ENCODE measurements at regions not wholly inside any gene's neighbourhood (a gene's known extent, or its start where the extent isn't known, plus 50 kb on each side); places are given as distances from the start of the nearest gene placed in this dataset.

- TF ChIP-seq RARB (CRISPR knock-in tag; IDR thresholded peaks at IDR 0.05) (no peak), POLR2AphosphoS2 (conservative IDR thresholded peaks at IDR 0.05; ENCODE audit: low read length) (no peak), ESRRA (IDR thresholded peaks at IDR 0.05; ENCODE audit: borderline replicate concordance, low read length) (no peak), CEBPB (IDR thresholded peaks at IDR 0.05) (no peak)
- TF ChIP-seq, protein P1, sequence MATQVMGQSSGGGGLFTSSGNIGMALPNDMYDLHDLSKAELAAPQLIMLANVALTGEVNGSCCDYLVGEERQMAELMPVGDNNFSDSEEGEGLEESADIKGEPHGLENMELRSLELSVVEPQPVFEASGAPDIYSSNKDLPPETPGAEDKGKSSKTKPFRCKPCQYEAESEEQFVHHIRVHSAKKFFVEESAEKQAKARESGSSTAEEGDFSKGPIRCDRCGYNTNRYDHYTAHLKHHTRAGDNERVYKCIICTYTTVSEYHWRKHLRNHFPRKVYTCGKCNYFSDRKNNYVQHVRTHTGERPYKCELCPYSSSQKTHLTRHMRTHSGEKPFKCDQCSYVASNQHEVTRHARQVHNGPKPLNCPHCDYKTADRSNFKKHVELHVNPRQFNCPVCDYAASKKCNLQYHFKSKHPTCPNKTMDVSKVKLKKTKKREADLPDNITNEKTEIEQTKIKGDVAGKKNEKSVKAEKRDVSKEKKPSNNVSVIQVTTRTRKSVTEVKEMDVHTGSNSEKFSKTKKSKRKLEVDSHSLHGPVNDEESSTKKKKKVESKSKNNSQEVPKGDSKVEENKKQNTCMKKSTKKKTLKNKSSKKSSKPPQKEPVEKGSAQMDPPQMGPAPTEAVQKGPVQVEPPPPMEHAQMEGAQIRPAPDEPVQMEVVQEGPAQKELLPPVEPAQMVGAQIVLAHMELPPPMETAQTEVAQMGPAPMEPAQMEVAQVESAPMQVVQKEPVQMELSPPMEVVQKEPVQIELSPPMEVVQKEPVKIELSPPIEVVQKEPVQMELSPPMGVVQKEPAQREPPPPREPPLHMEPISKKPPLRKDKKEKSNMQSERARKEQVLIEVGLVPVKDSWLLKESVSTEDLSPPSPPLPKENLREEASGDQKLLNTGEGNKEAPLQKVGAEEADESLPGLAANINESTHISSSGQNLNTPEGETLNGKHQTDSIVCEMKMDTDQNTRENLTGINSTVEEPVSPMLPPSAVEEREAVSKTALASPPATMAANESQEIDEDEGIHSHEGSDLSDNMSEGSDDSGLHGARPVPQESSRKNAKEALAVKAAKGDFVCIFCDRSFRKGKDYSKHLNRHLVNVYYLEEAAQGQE (IDR thresholded peaks at IDR 0.05), result no peak
- TF ChIP-seq, protein P2, sequence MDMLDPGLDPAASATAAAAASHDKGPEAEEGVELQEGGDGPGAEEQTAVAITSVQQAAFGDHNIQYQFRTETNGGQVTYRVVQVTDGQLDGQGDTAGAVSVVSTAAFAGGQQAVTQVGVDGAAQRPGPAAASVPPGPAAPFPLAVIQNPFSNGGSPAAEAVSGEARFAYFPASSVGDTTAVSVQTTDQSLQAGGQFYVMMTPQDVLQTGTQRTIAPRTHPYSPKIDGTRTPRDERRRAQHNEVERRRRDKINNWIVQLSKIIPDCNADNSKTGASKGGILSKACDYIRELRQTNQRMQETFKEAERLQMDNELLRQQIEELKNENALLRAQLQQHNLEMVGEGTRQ (IDR thresholded peaks at IDR 0.05), result no peak
Measured at GRCh38 chr6:79780881-79781280, 149.8 kb downstream of the SH3BGRL2 start (continued).

DNA sequence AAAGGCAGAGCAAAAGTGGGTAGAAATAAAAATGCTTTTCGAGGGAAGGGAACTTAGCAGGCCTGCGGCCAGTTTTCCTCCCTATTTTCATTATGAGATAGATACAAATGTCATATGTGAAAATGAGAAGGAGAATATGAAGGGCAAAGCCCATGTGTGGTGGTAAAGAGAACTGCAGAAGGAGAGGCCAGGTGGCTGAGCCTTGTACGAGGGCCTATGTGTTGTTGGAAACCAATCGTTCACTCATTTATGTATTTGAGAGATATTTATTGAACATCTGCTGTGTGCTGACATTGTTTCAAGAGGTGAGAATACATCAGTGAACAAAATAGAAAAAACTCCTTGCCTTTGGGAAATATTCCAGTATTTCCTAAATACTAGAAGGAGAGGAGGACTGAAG, 147.7 kb downstream of the SH3BGRL2 start:
- Histone ChIP-seq H3K4me3 (no peak overlapping the region), H3K9me3 (no peaks in the 10 kb centered on the region), H3K4me2 (no peak overlapping the region), H3K27ac (no peak overlapping the region), H3K4me1 (no peaks in the 10 kb centered on the region)
- ChIA-PET POLR2A (no interaction called here), CTCF (interaction anchor here (0.7 to 1.8 kb wide), 12 partner anchors 8 to 174 kb away, joined by 3 to 5 read pairs (median 3); no protein-coding TSS in a partner anchor)
- TF ChIP-seq HOXB5 (CRISPR knock-in tag; IDR thresholded peaks at IDR 0.05), result no peak
- TF ChIP-seq EHMT2 (IDR thresholded peaks at IDR 0.05; ENCODE audit: low read depth), result no peak
- TF ChIP-seq CBX8 (IDR thresholded peaks at IDR 0.05), result no peak
- no peak for TF ChIP-seq CHD2 (IDR thresholded peaks at IDR 0.05; ENCODE audit: low read length, partially characterized antibody)
- no peak for TF ChIP-seq FOSL2 (IDR thresholded peaks at IDR 0.05)
- TF ChIP-seq FOSL2 (CRISPR knock-in tag; IDR thresholded peaks at IDR 0.05), result no peak
- no peak for TF ChIP-seq GATA3 (IDR thresholded peaks at IDR 0.05; ENCODE audit: borderline replicate concordance)
- no peak for TF ChIP-seq RNF2 (IDR thresholded peaks at IDR 0.05; ENCODE audit: borderline replicate concordance, low read depth)
- no peak for TF ChIP-seq HDAC2 (IDR thresholded peaks at IDR 0.05)
- no peak for TF ChIP-seq PHF8 (IDR thresholded peaks at IDR 0.05; ENCODE audit: borderline replicate concordance, low read depth)
- no peak for TF ChIP-seq MAZ (IDR thresholded peaks at IDR 0.05; ENCODE audit: borderline replicate concordance, low read depth, low read length)
- TF ChIP-seq ZC3H11A (IDR thresholded peaks at IDR 0.05), result no peak
- TF ChIP-seq POLR2AphosphoS2 (conservative IDR thresholded peaks at IDR 0.05; ENCODE audit: low read length), result no peak
- TF ChIP-seq, protein P3, sequence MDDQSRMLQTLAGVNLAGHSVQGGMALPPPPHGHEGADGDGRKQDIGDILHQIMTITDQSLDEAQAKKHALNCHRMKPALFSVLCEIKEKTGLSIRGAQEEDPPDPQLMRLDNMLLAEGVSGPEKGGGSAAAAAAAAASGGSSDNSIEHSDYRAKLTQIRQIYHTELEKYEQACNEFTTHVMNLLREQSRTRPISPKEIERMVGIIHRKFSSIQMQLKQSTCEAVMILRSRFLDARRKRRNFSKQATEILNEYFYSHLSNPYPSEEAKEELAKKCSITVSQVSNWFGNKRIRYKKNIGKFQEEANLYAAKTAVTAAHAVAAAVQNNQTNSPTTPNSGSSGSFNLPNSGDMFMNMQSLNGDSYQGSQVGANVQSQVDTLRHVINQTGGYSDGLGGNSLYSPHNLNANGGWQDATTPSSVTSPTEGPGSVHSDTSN (IDR thresholded peaks at IDR 0.05), result no peak
- FAIRE-seq (no peak), ATAC-seq (0 out of 6 replicates have a peak, but pooled peaks of 1 of the 2 experiments have one; percentile 39), DNase-seq (ENCODE audit: low read depth in 1 of 2, low spot score in 1 of 2) (no peak)
- WGBS (ENCODE audit: missing lambda C conversion rate), result 71% methylated on average over 4 of the region's 4 CpGs
